ENCODE measurements at regions not wholly inside any gene's neighbourhood (a gene's known extent, or its start where the extent isn't known, plus 50 kb on each side); places are given as distances from the start of the nearest gene placed in this dataset.

DNA sequence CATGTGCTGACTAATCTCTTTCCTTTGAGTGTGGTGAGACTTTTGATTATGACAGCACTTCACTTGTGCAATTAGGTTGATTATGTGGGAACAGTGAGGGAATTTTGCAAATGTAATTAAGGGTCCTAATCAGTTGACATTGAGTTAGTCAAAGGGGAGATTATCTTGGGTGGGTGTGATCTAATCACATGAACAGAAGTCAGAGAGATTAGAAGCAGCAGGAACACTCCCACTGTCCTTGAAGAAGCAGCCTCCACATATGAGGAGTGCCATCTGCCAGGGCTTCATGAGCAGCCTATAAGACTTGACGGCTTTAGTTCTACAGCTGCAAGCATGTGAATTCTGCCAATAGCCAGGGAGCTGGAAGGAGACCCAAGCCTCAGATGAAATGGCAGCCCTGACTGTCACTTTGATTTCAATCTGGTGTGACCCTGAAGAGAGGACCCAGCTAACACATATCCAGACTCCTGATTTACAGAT is 89.4 kb upstream of the APCDD1 start:
- DNase-seq, result no peak

DNA sequence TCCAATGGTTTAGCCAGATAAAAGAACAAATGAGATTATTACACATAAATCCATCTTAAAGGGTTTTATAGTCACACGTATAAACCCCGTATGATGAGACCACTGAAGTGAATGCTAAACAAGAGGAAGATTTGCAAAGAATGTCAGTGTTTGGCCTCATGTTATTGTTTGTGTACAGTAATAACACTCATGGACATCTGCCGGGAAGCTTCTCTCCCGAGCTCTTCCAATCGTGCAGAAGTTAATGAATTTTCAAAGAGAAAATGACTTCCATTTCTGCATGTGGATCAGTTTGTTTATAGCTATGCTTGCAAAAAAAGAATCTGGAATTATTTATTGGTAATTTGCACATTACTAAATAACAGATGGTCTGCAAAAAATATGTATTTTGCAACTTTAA is 88.5 kb upstream of the APCDD1 start:
- no peak for DNase-seq

DNA sequence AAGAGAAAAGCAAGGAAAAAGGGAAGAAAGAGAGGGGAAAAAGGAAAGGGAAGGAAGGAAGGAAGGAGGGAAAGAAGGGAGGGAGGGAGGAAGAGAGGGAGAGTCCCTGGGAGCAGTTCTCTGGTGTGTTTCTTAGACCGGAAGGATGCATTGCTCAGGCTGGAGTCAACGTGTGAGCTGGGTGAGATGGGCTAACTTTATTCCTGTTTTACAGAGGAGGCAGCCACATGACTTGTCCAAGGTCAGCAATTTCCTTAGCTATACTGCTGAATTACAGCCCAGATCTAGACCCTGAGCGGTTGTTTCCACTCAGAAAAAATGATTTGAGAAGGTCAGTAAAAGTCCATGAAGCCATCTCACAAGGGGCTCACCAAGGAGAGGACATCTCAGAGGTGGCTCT is 86.6 kb upstream of the APCDD1 start:
- peak; percentile 54 for DNase-seq

DNA sequence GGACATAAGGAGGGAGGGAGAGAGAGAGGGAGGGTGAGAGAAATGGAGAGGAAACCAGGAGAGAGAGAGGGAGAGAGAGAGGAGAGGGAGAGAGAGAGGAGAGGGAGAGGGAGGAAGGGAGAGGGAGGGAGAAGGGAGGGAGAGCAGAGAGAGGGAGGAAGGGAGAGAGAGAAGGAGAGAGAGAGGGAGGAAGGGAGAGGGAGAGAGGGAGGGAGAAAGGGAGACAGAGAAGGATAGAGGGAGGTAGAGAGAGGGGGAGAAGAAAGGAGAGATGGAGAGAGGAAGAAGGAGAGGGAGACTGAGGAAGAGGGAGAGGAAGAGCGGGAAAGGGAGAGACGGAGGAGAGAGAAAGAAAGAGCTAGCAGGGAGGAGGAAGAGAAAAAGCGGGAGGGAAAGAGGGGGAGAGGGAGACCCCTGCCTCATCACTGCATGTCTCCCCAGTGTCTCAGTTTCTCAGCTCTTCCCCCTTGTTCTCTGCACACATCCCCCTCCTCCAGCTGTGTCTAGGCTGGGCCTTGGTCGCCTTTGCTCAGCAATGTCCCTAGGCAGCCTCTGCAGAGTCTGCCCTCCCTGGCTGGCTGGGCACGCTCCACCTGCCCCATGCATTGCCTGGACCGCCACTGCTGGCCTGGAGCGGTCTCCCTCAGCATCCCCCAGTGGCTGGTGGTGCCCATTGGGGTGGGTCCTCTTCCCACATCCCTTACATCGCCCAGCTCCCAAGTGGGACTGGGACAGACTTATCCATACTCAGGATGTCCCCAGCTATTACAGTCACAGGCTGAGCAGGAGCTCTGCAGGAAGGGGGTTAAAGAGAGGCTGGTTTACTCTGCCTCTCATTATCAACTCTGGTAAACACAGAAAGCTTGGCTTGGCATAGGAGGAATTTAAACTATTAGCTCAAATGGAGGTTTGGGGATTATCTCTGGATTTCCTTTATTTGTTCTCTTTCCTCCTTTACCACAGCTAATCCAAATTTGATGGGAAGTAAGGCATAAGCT is 85.7 kb upstream of the APCDD1 start:
- DNase-seq, result no peak

DNA sequence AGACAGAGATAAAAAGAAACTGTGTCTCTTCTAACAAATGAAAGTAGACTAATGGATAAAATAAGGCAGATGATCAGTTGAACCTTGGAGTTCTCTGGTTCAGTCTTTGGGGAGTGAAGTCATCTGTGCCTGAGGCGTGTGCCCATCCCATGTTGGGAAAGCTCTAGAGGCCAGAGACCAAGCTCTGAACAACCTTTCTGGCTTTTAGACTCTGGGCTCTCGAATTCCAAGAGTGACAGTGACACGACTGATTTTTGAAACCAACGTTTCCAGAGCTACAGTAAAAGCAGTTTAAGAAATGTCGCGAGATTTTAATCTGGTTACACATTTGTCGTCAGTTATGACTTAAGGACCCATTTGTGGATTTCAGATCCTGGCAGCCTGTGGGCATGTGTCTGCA is 83.7 kb upstream of the APCDD1 start:
- DNase-seq, result no peak

DNA sequence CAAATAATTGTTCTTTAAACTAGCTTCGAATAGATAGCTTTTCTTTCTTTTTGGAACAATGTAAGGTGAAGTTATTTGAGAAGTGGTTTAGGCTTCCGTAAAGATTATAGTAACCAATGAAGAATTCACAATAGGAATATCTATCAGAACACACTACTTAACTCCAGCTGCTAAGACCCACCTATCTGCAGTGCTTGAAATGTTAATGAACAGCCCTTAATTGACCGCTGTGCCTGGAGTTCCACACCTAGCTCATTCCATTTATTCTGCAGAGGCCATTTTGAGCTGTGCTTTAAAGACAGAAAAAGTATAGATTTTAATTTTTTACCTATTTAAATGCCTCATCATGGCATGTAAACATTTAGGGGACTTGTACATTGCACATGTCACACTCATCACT is 83.3 kb upstream of the APCDD1 start:
- no peak for DNase-seq

DNA sequence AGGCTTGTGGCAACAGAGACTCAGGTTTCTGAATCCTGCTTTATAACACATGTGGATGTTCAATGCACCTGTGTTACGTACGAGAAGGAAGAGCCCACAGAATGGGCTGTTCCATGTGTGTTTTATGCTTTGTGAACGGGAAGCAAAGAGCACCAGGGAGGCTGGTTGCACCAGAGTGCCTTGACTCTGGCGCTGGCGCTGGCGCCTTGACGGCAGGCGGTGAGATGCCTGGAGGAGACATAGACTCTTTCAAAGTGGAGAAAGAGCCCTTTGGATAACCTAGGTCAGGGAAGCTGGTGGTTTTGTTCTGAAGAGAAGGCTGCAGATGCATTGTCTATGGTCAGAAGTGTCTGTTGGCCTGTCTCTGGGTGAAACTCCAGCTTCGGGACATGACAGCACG is 80.2 kb upstream of the APCDD1 start:
- no peak for DNase-seq

DNA sequence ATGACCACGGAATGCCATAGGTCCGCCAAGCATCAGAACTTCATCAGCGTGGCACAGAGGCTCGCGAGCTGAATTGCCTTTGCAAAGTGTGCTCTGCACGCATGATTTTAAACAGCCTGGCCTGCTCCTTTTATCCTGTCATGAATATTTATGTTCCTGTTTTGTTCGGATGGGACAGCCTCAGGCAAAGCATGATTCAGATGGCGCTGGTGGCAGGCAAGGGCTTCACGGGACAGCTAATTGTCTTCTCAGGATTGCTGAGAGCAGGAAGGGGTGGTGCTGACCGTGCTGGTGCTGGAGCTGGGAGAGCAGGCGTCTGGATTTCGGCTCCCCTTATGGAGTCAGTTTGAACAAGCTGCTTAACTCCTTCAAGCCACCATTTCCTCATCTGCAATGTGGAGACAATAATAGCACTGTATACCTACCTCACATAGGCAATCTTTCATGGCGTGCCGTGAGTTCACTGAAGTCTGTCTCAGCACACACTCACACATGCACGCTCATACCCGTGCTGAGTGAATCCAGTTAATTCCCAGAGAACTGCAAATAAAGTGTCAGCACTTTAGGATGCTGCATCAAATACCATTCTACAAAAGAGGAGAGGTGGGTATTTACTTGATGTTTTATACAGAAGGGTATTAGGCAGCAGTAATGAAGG is 79.7 kb upstream of the APCDD1 start:
- DNase-seq, result no peak

DNA sequence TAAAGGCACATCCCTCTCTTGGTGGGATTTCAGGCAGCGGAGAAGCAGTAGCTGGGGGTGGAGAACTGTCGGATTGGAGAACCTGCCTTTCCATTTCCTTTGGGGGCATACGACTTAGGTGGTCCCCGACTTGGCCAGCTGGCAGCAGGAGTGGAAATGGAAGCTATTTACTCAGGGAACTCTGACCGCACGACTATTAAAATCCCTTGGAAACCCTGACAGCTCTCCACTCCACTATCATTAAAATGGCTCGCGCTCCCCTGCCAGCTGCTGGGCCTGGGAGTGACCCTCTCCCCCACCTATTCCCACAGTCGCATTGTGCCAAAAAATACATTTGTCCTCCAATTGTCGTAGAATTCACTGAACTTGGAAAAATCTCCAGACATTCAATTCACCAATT is 77.7 kb upstream of the APCDD1 start:
- DNase-seq, result no peak

DNA sequence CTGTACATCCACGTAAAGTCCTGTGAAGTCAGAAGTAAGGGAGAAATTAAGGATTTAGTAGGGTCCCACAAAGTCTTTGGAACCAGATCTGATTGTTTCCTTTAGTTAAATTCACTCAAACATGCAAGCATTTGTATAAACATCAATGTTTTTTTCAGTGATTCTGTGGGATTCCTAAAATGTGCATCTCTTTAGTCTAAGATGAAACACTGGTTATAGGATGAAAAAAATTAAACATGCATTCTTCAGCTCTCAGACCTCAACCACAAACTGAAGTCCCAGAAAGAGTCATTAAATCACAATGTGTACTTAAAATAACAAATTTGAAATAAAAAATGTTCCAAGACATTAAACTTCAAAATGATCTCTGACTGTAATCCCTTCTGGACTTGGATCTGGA is 76.5 kb upstream of the APCDD1 start:
- no peak for DNase-seq

DNA sequence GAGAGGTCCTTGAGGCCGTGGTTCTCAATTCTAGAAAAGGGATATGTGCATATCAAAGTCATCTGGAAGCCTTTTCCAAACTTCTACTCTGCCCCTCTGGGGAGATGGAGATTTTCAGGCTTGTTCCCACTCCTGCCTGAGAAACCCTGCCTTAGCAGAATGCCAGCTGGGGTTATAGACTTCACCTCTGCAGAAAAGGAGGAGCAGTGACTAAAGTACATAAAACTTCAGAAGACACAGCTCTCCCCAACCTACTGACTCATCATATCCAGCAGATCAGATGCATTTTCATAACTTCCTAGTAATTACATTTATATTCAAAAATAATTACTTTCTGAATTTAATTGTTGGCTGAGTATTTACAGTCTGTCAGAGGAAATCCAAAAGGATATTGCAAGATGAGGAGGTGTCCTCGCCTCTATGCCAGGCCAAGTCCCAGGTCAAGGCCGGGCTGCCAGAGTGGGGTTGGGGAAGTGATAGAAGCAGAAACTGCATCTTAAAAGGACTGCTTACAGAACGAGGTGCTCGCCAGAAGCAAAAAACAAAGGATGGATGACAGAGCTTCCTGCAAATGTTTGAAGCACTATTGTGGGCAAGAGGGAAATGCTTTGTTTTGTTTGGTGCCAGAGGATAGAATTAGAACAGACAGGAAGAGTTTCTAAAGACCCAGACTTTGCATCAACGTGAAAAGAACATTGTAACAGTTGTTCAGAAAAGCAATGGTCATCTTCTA is 75.6 kb upstream of the APCDD1 start:
- peak; percentile 39 for DNase-seq

DNA sequence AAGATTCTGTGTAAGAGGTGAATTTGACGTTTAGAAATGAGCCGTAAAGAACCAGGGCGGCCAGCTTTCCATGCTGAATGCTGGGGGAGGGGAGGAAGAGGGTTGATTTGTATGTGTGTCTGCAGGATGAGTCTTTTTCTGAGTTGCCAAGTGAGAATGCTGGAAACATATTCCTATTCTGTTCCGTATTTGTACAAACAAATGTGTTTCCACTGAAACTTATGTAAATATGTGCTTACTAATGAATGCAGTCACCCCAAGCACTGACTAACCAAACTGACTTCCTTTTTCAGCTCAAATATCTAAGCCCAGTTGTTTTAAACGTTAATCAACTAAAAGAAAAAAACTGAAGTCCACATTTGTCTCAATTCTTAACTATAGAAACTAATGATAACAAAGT is 74.9 kb upstream of the APCDD1 start:
- no peak for DNase-seq

DNA sequence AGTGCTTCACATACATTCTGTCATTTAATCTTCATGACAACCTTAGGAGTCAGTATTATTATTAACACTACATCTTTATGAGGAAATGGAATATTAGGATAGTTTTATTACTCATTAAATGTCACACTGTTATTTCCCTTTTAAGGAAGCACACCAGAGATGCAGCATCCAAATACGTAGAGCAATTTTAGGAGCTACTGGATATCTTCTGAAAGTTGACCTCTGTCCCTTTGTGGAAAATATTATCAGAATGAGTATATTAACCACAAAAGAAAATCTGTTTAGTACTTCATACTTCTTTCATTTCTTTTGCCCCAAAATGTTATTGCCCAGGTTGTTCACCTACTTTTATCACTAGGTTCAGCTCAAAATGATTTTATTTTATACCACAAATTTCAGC is 72.9 kb upstream of the APCDD1 start:
- no peak for DNase-seq

DNA sequence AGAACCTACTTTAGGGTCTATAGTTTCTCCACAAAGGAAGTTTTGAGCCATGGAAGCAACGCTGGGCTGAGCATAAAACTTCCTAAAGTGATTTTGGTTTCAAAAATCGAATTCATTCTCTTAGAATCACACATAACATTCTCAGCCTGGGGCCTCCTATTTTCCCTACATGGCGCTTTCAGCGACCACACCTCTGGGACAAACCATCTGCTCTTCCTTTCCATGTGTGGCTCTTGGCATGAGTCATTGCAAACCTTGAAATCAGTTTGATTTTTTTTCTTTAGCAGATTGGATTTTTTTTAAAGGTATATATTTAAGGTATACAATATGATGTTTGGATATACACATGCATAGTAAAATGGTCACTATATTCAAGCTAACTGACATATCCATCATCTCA is 72.5 kb upstream of the APCDD1 start:
- no peak for DNase-seq

DNA sequence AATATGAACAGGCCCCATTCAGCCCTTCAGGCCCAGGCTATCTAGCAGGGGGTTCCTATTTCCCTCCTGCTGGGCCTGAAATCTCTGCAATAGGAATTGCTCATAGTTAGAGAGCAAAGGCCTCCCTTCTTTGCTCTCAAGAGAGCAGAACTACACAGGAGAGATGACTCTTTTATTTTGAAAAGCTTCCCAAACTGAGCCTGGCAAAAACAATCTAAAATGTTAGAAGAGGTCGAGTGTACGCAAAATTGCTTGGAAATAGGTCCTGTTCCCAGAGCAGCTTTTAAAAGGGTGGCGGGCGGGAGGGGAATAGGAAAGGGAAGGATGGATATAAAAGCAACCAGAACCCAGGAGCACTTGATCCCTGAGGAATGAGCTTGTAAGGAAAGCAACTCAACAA is 68.4 kb upstream of the APCDD1 start:
- no peak for DNase-seq

DNA sequence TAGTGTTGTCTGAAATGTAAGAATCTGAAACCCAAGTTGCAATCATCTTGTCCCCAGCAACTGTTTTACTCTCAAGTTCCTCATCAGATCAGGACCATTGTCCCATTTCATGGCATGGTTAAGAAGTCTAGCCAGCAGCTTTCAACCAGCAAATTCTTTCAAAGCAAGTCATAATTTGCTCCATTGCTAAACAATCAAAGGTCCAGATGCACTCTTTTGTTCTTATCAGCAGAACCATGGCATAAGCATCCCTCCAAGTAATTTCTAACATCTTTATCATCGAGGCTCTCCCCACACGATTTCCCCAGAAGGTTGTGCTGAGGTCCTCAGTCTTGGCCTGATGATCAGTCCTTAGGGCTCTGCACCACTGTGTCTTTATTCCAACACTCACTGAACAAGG is 67.5 kb upstream of the APCDD1 start:
- no peak for DNase-seq

DNA sequence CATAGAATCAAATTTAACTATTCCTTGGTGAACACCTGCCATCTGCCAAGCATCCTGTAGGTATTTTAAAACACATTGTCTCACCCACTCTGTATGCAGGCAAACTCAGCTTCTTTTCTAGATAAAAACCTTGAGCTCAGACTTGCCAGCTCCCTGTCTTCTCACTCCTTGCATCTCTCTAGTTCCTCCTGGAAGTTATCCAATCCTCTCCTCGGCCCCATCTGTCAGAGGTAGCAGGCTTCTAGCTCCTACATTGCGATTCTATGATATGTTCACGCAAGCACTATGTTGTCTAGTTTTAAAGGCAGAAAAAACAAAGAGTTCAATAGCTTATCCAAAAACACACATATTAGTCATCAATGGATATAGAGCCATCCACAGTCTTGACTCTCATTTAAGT is 67.0 kb upstream of the APCDD1 start:
- DNase-seq, result peak; percentile 32

DNA sequence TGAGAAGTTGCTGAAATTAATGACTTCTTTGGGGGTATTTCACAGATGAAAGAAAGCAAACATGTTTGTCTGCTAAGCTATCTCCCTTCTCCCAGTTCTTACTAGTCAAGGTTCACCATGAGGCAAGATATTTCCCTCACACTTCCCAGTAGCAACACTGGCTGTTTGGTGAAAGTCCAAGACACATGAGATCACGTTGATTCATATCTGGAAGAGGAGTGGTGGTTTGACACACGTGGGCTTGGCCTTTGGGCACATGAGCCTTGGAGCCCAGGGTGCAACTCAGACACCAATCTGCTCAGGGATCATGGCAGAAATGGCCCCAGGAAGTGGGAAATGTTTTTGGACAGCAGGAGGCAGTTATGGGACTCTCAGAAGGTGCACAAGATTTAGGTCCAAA is 66.1 kb upstream of the APCDD1 start:
- DNase-seq, result no peak

DNA sequence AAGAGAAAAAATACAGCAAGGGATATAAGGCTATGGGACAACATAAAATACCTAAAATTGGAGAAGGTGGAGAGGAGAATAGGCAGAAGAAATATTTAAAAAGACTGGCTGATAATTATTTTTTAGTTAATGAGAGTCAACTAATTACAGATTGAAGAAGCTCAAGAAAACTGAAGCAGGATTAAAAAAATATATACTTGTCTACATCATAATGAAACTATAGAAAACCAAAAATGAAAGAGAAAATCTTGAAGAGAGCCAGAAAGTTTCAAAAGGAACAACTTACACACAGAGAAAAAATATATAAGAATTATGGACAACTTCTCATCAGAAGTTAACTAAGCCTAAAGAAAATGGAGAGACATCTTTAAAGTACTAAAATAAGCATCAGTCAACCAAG is 62.9 kb upstream of the APCDD1 start:
- DNase-seq, result no peak

DNA sequence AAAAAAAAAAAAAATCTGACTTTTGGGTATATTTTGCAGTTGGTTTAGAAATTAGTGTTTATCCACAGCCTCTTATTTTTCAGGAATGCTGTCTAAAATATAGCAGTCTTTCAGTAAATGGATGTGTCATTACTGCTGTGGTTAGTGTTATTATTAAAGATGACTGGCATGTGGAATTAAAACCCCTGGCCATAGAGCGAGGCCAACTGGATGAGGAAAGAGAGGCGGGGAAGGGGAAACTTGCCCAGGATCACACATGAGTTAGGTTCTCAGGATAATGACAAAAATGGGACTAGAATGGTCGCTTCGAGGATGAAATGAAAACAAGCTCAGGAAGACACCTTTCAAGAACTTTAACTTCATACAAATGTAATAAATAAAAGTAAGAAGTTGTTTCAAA is 57.4 kb upstream of the APCDD1 start:
- DNase-seq, result no peak

DNA sequence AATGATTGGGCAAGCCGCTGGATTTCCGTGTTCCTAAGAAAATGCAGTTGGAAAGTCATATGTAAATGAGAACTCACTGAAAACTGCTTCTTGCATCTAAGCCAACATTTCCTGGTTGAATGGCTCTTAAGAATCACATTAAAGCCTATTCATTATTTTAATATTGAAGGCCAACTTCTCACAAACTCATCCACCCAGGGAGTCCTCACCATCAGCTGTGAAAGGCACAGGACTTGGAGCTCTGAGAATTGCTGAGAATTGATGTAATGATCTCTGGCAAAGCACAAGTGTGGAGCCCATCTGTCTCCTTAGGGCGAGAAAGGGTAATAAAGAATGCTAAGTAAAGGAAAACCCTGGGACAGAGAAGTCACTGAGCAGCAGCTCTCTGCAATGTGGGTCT is 55.9 kb upstream of the APCDD1 start:
- no peak for DNase-seq

DNA sequence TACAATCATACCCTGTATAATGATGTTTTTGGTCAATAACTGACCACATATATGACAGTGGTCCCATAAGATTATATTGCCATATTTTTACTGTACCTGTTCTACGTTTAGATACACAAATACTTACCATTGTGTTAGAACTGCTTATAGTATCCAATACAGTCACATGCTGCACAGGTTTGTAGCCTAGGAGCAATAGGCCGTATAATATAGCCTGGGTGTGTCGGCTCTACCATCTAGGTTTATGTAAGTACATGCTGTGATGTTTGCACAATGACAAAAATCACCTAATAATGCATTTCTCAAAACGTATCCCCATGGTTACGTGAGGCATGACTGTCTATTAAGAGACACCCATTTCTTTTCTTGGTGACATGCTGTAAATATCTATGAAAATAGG is 55.0 kb upstream of the APCDD1 start:
- no peak for DNase-seq

DNA sequence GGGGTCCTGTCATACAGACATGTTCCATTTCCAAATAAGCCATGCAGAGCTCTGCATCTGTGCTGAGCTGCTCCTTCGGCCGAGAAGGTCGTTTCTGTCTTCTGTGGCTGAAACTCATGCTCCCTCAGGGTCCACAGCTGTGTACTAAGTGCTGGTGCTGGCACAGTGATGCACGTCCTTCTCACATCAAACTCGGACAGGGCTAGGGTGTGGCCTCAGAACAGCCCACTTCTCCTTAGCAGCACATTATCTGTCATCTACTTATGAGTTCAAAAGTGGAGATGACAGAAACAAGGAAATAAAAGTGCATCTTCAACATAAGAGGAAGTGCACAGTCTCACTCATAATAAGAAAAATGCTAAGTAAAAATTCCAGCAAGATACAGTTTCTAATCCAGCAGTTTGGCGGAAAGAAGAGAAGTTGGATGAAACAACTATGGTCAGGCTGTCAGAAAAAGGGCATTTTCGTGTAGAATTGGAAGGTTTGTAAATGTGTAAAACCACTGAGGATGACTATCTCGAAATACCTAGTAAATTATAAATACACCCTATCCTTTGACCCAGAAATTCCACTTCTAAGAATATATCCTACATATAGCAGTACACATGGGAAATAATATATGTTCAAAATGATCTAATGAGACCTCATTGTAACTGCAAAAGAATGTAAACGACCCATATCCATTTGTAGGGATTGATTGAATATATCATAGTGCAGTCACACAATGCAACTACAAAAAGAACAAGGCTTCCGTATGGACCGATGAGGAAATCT is 53.7 kb upstream of the APCDD1 start:
- DNase-seq, result peak; percentile 70

All from RPMI8226 (cell line).